ENCODE measurements at regions not wholly inside any gene's neighbourhood (a gene's known extent, or its start where the extent isn't known, plus 50 kb on each side); places are given as distances from the start of the nearest gene placed in this dataset.
"Not testable (repeated sequence)": the region's sequence is repeated elsewhere in the genome, so short reads cannot be mapped to it uniquely, and the experiment has no call there.

DNA sequence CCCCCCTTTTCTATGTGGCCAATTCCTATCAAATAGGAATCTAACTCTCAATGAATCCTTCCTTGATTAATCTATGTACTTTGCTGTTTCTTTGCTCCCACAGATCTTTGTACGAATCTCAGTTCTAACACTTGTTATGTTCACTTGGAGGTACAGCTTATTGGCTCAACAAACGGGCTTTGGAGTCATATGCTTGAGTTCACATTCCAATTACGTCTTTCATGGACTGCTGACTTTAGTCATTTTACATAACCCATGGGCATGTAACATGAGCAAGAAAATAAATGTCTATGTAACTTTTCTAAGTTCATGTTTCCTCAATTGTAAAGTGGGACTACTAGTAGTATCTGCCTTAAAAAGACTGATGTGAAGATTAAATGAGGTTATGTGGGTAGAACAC lies 123.2 kb upstream of the TBC1D5 start:
- Histone ChIP-seq H3K36me3 (ENCODE audit: insufficient read depth in 1 of 2, low read depth in 1 of 2) (no peaks in the 10 kb centered on the region), H3K4me3 (no peak overlapping the region), H3K27me3 (ENCODE audit: insufficient read depth in 3 of 3, low read length in 2 of 3) (no peaks in the 10 kb centered on the region), H3K4me1 (no peaks in the 10 kb centered on the region), H3K9me3 (no peaks in the 10 kb centered on the region), H3K27ac (no peak overlapping the region)
- 22 to 36% (median 29%) methylated on average over 3 of the region's 3 CpGs for WGBS, 3 donors
- TF ChIP-seq, protein P1, sequence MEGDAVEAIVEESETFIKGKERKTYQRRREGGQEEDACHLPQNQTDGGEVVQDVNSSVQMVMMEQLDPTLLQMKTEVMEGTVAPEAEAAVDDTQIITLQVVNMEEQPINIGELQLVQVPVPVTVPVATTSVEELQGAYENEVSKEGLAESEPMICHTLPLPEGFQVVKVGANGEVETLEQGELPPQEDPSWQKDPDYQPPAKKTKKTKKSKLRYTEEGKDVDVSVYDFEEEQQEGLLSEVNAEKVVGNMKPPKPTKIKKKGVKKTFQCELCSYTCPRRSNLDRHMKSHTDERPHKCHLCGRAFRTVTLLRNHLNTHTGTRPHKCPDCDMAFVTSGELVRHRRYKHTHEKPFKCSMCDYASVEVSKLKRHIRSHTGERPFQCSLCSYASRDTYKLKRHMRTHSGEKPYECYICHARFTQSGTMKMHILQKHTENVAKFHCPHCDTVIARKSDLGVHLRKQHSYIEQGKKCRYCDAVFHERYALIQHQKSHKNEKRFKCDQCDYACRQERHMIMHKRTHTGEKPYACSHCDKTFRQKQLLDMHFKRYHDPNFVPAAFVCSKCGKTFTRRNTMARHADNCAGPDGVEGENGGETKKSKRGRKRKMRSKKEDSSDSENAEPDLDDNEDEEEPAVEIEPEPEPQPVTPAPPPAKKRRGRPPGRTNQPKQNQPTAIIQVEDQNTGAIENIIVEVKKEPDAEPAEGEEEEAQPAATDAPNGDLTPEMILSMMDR (IDR thresholded peaks at IDR 0.05): no peak
- DNase-seq (no peak), ATAC-seq (no peak)
- intact Hi-C loops (cut with DNase I): no loop called here

DNA sequence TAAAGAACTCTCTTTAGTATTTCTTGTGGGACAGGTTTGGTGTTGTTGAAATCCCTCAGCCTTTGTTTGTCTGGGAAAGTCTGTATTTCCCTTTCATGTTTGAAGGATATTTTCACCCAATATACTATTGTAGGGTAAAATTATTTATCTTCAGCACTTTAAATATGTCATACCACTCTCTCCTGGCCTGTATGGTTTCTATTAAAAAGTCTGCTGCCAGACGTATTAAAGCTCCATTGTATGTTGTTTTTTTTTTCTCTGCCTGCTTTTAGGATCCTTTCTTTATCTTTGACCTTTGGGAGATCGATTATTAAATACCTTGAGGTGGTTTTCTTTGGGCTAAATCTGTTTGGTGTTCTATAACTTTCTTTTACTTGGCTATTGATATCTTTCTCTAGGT lies 119.0 kb upstream of the TBC1D5 start:
- 66 to 78% (median 74%) methylated on average over 2 of the region's 2 CpGs for WGBS, 3 donors
- ATAC-seq: no peak

GRCh38 chr3:17860840-17861471 lies 118.5 kb upstream of the TBC1D5 start:
- H3K9me3 ChIP-seq; H3K4me1 ChIP-seq; H3K27me3 ChIP-seq (ENCODE audit: insufficient read depth in 3 of 3, low read length in 2 of 3); H3K4me3 ChIP-seq; DNase-seq; ATAC-seq; intact Hi-C loops (cut with DNase I); H3K27ac ChIP-seq; H3K36me3 ChIP-seq (ENCODE audit: insufficient read depth in 1 of 2, low read depth in 1 of 2): not testable (repeated sequence)
- WGBS, 3 donors: 89 to 91% (median 90%) methylated on average over 29 to 35 of the region's 35 CpGs

More for the DNA sequence above, 119.0 kb upstream of the TBC1D5 start:
- Histone ChIP-seq H3K36me3 (ENCODE audit: insufficient read depth in 1 of 2, low read depth in 1 of 2) (no peaks in the 10 kb centered on the region), H3K27ac (no peak overlapping the region), H3K27me3 (ENCODE audit: insufficient read depth in 3 of 3, low read length in 2 of 3) (no peaks in the 10 kb centered on the region), H3K4me1 (no peaks in the 10 kb centered on the region), H3K4me3 (no peak overlapping the region), H3K9me3 (no peaks in the 10 kb centered on the region)
- intact Hi-C loops (cut with DNase I): no loop called here
- TF ChIP-seq, protein P1 (IDR thresholded peaks at IDR 0.05): no peak
- no peak for DNase-seq

DNA sequence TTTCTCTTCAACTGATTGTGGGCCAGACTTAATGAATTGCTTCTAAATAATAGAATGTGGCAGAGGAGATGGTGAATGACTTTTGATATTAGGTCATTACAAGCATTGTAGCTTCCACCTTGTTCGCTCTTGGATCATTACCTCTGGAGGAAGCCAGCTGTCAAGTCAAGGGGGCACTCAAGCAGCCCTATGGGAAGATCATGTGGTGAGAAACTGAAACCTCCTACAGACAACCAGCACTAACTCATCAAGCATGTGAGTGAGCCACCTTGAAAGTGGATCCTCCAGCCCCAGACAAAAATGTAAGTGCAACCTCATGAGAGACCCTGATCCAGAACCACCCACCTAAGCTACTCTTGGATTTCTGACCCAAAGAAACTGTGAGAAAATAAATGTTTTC lies 109.8 kb upstream of the TBC1D5 start:
- Histone ChIP-seq H3K4me3 (no peak overlapping the region), H3K27me3 (ENCODE audit: insufficient read depth in 3 of 3, low read length in 2 of 3) (no peaks in the 10 kb centered on the region), H3K27ac (no peak overlapping the region), H3K4me1 (no peaks in the 10 kb centered on the region), H3K9me3 (no peaks in the 10 kb centered on the region), H3K36me3 (ENCODE audit: insufficient read depth in 1 of 2, low read depth in 1 of 2) (no peaks in the 10 kb centered on the region)
- DNase-seq (no peak), ATAC-seq (no peak)
- TF ChIP-seq, protein P1 (IDR thresholded peaks at IDR 0.05): no peak
- intact Hi-C loops (cut with DNase I): no loop called here
- WGBS, 3 donors: 90 to 92% (median 91%) methylated on average over 1 of the region's 1 CpG

GRCh38 chr3:17850448-17850847 lies 108.0 kb upstream of the TBC1D5 start:
- Histone ChIP-seq H3K27ac (no peak overlapping the region), H3K4me3 (no peak overlapping the region), H3K36me3 (ENCODE audit: insufficient read depth in 1 of 2, low read depth in 1 of 2) (no peaks in the 10 kb centered on the region), H3K4me1 (no peaks in the 10 kb centered on the region), H3K27me3 (ENCODE audit: insufficient read depth in 3 of 3, low read length in 2 of 3) (no peaks in the 10 kb centered on the region), H3K9me3 (no peaks in the 10 kb centered on the region)
- ATAC-seq (no peak), DNase-seq (no peak)
- TF ChIP-seq, protein P1 (IDR thresholded peaks at IDR 0.05): no peak
- intact Hi-C loops (cut with DNase I): no loop called here
